A673 (cell line): ENCODE measurements at regions not wholly inside any gene's neighbourhood (a gene's known extent, or its start where the extent isn't known, plus 50 kb on each side); places are given as distances from the start of the nearest gene placed in this dataset.
"Not testable (repeated sequence)": the region's sequence is repeated elsewhere in the genome, so short reads cannot be mapped to it uniquely, and the experiment has no call there.

Experiments
- BruUV-seq: library from RNA; stranded (reverse); fragments of 400-500 nt; replicated peaks from 2 replicates; lab custom pipeline; 2021; lab: Mats Ljungman, UMichigan
- CTCF ChIA-PET: fragments of 300-600 bp; sonication (Branson Sonifier 250); formaldehyde crosslinking; loops from one replicate; lab custom pipeline; 2022; ENCODE audit warnings: antibody characterized with exemption; lab: Charles Lee
- POLR2A ChIA-PET: fragments of 300-600 bp; sonication (Branson Sonifier 250); formaldehyde crosslinking; loops from one replicate; lab custom pipeline; 2022; ENCODE audit warnings: antibody characterized with exemption; ENCODE audit not compliant: low non-redundant PET; lab: Charles Lee
- DNase-seq: peaks from one replicate; pipeline ENCODE4 v3.0.0-alpha.2; 2015; ENCODE audit warnings: low spot score
- H3K27ac ChIP-seq: fragments of 200-600 bp; sonication (generic); 2 replicates; pipeline ENCODE4 v1.5.1; 2016; ENCODE audit warnings: mixed run types, low read depth, mild to moderate bottlenecking, mixed read lengths, antibody characterized with exemption, low read length; ENCODE audit not compliant: poor library complexity, severe bottlenecking
- H3K27me3 ChIP-seq: fragments of 200-600 bp; sonication (generic); replicated peaks from 2 replicates; pipeline ENCODE4 v1.6.1; 2017; ENCODE audit warnings: mixed run types, low read depth, mild to moderate bottlenecking, mixed read lengths, antibody characterized with exemption, low read length; ENCODE audit not compliant: insufficient read depth, poor library complexity
- H3K36me3 ChIP-seq: fragments of 200-600 bp; sonication (generic); 2 replicates; pipeline ENCODE4 v1.6.1; 2016; ENCODE audit warnings: mixed run types, mild to moderate bottlenecking, mixed read lengths, antibody characterized with exemption, low read length; ENCODE audit not compliant: insufficient read depth, poor library complexity, severe bottlenecking
- H3K4me1 ChIP-seq: fragments of 200-600 bp; sonication (generic); 2 replicates; pipeline ENCODE4 v1.6.1; 2017; ENCODE audit warnings: mixed run types, mild to moderate bottlenecking, mixed read lengths, antibody characterized with exemption, low read length; ENCODE audit not compliant: insufficient read depth, poor library complexity, severe bottlenecking
- H3K4me3 ChIP-seq: fragments of 200-600 bp; sonication (generic); 2 replicates; pipeline ENCODE4 v1.5.1; 2016; ENCODE audit warnings: low read depth, mixed run types, mild to moderate bottlenecking, mixed read lengths, low read length; ENCODE audit not compliant: poor library complexity, severe bottlenecking
- H3K9me3 ChIP-seq: fragments of 200-600 bp; sonication (generic); 2 replicates; pipeline ENCODE4 v1.6.1; 2016; ENCODE audit warnings: mixed run types, low read depth, mild to moderate bottlenecking, mixed read lengths, antibody characterized with exemption, low read length; ENCODE audit not compliant: poor library complexity, severe bottlenecking
- EZH2 ChIP-seq: fragments of 200-600 bp; sonication (generic); IDR thresholded peaks from 2 replicates; pipeline ENCODE4 v1.6.1; 2017; ENCODE audit warnings: borderline replicate concordance, low read depth, mild to moderate bottlenecking, mixed read lengths, antibody characterized with exemption, low read length; ENCODE audit not compliant: poor library complexity, severe bottlenecking
- intact Hi-C: fragments of 100-400 bp; cut with micrococcal nuclease; formaldehyde crosslinking; loops from one replicate; pipeline ENCODE4 v1.10.0; 2022; ENCODE audit not compliant: unreplicated experiment
- TF ChIP-seq, protein P1 (sequence below): fragments of 300-800, 200-600 bp; sonication (generic); conservative IDR thresholded peaks from 2 replicates; pipeline ENCODE4 v1.5.1; 2017; ENCODE audit warnings: low read depth, mild to moderate bottlenecking, antibody characterized with exemption, low read length, moderate library complexity, mixed read lengths

DNA sequence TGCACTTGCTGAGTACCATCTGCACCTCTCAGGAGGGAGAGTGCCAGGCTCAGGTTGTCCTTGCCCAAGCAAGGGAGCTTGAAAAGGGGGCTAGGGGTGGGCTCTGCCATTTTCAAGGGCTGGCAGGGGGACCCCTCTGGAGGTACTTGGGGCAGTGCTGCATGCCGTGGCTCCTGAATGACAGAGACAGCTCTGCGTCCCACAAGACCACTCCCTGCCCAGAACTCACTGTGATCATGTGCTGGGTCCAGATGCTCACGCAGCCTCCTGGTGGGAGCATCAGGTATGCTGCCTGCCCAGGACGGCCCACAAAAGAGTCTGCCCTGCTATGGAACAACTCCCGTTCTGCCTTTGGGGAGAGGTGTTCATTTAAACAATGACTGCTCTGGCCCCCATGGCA lies 165.2 kb downstream of the GOLGA6L4 start:
- ChIA-PET POLR2A (no interaction called here), CTCF (no interaction called here)
- intact Hi-C loops: no loop called here
- Histone ChIP-seq H3K9me3 (no peaks in the 10 kb centered on the region), H3K27me3 (no peaks in the 10 kb centered on the region), H3K4me1 (no peaks in the 10 kb centered on the region), H3K36me3 (no peaks in the 10 kb centered on the region), H3K27ac (no peak overlapping the region), H3K4me3 (no peak overlapping the region)
- no peak for DNase-seq
- no TSS peak for BruUV-seq
- TF ChIP-seq, protein P1, sequence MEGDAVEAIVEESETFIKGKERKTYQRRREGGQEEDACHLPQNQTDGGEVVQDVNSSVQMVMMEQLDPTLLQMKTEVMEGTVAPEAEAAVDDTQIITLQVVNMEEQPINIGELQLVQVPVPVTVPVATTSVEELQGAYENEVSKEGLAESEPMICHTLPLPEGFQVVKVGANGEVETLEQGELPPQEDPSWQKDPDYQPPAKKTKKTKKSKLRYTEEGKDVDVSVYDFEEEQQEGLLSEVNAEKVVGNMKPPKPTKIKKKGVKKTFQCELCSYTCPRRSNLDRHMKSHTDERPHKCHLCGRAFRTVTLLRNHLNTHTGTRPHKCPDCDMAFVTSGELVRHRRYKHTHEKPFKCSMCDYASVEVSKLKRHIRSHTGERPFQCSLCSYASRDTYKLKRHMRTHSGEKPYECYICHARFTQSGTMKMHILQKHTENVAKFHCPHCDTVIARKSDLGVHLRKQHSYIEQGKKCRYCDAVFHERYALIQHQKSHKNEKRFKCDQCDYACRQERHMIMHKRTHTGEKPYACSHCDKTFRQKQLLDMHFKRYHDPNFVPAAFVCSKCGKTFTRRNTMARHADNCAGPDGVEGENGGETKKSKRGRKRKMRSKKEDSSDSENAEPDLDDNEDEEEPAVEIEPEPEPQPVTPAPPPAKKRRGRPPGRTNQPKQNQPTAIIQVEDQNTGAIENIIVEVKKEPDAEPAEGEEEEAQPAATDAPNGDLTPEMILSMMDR: no peak
- no peak for TF ChIP-seq EZH2

DNA sequence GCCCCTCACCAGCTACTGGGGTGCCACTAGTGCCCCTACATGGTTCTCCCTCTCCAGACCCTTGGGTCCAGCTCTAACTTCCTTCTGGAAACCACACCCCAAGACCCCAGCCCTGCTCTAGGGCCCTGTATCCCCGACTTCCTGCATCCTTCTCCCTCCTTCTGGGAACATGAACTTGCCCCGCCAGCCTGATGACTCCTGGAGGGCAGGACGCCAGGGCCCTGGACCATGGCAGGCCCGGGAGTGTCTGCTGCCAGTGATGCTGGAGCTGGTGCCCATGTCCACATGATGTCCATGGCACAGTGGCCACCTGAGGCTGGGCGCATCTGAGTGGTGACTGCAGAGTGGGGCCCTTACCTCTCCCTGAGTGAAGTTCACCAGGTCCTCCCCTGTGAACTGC lies 165.9 kb downstream of the GOLGA6L4 start:
- H3K4me3 ChIP-seq, H3K4me1 ChIP-seq, H3K36me3 ChIP-seq, BruUV-seq, H3K27ac ChIP-seq, POLR2A ChIA-PET, H3K27me3 ChIP-seq, DNase-seq, H3K9me3 ChIP-seq, CTCF ChIA-PET, intact Hi-C loops: not testable (repeated sequence)

DNA sequence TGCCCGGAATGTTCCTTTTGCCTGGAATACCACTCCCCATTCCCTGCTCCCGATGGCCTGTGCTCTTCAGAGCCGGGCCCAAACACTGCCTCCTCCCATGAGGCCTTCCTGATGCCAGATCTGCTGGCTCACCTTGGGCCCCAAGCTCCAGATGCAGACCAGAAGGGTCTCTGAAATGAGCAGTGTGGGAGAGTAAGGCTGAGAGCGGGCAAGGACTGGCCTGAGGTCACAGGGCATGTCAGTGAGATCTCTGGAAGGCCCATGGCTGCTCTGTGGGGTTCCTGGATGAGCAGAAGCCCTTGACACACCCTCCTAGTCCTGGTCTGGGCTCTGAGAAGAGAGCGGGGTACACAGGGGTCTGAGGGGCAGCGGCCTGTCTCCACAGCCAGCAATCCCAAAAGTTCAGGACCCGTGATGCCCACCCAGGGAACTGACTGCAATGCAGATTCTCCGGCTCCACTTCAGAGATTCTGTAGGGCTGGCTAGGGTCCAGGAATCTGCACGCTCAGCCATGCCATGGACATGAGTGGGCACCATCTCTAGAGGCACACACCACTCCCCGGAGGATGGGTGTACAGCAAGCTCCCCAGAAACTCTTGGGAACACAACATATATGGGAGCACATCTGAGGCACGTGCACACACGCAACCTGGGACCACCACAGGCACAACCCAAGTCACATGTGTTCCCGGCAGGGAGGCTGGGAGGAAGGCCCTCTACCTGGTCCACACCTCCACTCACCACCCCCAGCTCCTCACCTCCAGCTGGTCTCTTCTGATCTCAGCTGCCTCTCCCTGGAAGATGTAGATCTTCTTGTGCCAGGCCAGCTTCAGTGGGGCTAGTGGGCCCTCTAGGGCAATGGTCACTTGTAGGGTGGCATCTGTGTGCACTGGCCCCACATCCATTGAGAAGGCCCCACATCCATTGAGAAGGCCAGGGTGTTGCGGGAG lies 166.6 kb downstream of the GOLGA6L4 start:
- DNase-seq, H3K36me3 ChIP-seq, intact Hi-C loops, H3K27me3 ChIP-seq, H3K4me1 ChIP-seq, H3K4me3 ChIP-seq, H3K9me3 ChIP-seq, BruUV-seq, POLR2A ChIA-PET, H3K27ac ChIP-seq, CTCF ChIA-PET: not testable (repeated sequence)

DNA sequence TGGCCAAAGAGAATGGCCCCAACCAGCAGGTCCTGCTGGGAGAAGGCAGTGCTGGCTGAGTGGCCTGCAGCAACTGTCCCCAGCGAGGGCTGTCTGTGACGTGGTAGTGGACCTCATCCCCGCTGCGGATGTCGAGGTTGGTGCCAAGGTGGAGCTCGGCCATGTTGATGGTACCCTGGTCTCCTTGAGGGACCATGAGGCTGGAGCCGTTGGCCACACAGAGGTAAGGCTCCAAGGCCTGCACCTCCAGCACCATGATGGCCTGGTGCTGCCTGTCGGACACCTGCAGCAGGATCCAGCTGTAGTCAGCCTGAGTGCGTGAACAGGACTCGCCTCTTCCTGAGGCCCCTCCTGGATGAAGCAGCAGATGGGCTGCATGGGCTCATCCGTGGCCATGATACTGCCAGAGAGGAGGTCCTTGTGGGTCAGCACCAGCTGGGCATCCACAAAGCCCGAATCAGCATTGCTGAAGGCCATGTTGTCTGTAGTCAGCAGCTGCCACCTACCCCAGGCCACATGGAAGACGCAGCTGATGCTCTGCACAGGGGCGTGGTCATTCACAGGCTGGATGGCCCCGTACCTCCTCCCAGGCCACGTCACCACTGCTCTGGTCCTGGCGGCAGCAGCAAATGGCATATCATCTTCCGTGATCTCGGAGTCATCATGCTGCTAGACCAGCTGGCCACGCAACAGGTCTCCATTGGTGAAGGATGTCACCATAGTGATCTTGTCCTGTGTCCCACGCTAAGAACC lies 167.5 kb downstream of the GOLGA6L4 start:
- intact Hi-C loops: no loop called here
- TF ChIP-seq EZH2: no peak
- TF ChIP-seq, protein P1: no peak
- CTCF ChIA-PET: no interaction called here
- no peak overlapping the region for H3K4me3 ChIP-seq
- no peak for DNase-seq
- H3K27ac ChIP-seq: no peak overlapping the region
- H3K27me3 ChIP-seq: no peaks in the 10 kb centered on the region
- H3K36me3 ChIP-seq: no peaks in the 10 kb centered on the region
- POLR2A ChIA-PET: no interaction called here
- no TSS peak for BruUV-seq
- no peaks in the 10 kb centered on the region for H3K9me3 ChIP-seq
- H3K4me1 ChIP-seq: no peaks in the 10 kb centered on the region

DNA sequence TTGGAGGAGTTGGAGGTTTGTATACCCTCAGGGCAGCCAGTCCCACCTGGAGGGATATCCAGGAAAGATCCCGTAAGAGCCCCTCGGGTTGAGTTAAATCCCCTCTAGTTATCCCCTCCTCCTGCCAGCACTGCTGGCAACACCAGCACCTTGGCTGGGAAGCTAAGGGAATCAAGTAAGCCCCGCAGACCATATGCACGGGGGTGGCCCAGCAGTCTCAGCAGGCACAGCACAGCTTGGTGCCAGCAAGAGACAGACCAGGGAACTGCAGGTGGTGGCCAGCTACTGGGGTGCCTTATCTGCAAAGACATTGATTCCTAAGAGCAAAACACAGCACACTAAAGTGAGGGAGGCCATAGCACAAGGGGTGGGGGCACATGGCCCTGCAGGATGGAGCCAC lies 173.8 kb downstream of the GOLGA6L4 start:
- POLR2A ChIA-PET, BruUV-seq, H3K4me3 ChIP-seq, H3K36me3 ChIP-seq, H3K4me1 ChIP-seq, DNase-seq, H3K27ac ChIP-seq, H3K27me3 ChIP-seq, H3K9me3 ChIP-seq, CTCF ChIA-PET, intact Hi-C loops: not testable (repeated sequence)
